ENCODE measurements at regions not wholly inside any gene's neighbourhood (a gene's known extent, or its start where the extent isn't known, plus 50 kb on each side); places are given as distances from the start of the nearest gene placed in this dataset.

- DNase-seq (ENCODE audit: low read depth), result no peak
Measured at GRCh38 chr6:21648475-21649050, 55.0 kb downstream of the SOX4 start.

- DNase-seq (ENCODE audit: low read depth), result no peak
Measured at GRCh38 chr6:21653323-21653722, 59.8 kb downstream of the SOX4 start.

GRCh38 chr6:21653905-21654304, 60.4 kb downstream of the SOX4 start:
- DNase-seq (ENCODE audit: low read depth), result no peak

- DNase-seq (ENCODE audit: low read depth), result no peak
Measured at GRCh38 chr6:21654361-21654760, 60.8 kb downstream of the SOX4 start.

GRCh38 chr6:21663966-21664313, 70.4 kb downstream of the SOX4 start:
- DNase-seq (ENCODE audit: low read depth), result no peak

- DNase-seq (ENCODE audit: low read depth), result no peak
Measured at GRCh38 chr6:21664314-21665109, 71.0 kb downstream of the SOX4 start.

- no peak for DNase-seq (ENCODE audit: low read depth)
Measured at GRCh38 chr6:21665110-21665391, 71.5 kb downstream of the SOX4 start.

- no peak for DNase-seq (ENCODE audit: low read depth)
Measured at GRCh38 chr6:21665392-21666200, 72.0 kb downstream of the SOX4 start.

- no peak for DNase-seq (ENCODE audit: low read depth)
Measured at GRCh38 chr6:21666201-21666691, 72.7 kb downstream of the SOX4 start.

GRCh38 chr6:21666853-21667681, 73.5 kb downstream of the SOX4 start:
- DNase-seq (ENCODE audit: low read depth), result no peak

- no peak for DNase-seq (ENCODE audit: low read depth)
Measured at GRCh38 chr6:21668795-21669194, 75.2 kb downstream of the SOX4 start.

GRCh38 chr6:21676769-21677168, 83.2 kb downstream of the SOX4 start:
- no peak for DNase-seq (ENCODE audit: low read depth)

GRCh38 chr6:21678990-21679389, 85.4 kb downstream of the SOX4 start:
- no peak for DNase-seq (ENCODE audit: low read depth)

- no peak for DNase-seq (ENCODE audit: low read depth)
Measured at GRCh38 chr6:21679761-21680265, 86.3 kb downstream of the SOX4 start.

GRCh38 chr6:21680611-21681010, 87.1 kb downstream of the SOX4 start:
- no peak for DNase-seq (ENCODE audit: low read depth)

- no peak for DNase-seq (ENCODE audit: low read depth)
Measured at GRCh38 chr6:21690489-21690888, 96.9 kb downstream of the SOX4 start.

- no peak for DNase-seq (ENCODE audit: low read depth)
Measured at GRCh38 chr6:21691685-21692346, 98.3 kb downstream of the SOX4 start.

- no peak for DNase-seq (ENCODE audit: low read depth)
Measured at GRCh38 chr6:21692721-21693120, 99.2 kb downstream of the SOX4 start.

GRCh38 chr6:21694168-21694567, 100.6 kb downstream of the SOX4 start:
- DNase-seq (ENCODE audit: low read depth), result no peak

- no peak for DNase-seq (ENCODE audit: low read depth)
Measured at GRCh38 chr6:21707524-21708319, 114.2 kb downstream of the SOX4 start.

- no peak for DNase-seq (ENCODE audit: low read depth)
Measured at GRCh38 chr6:21708320-21708580, 114.7 kb downstream of the SOX4 start.
